HTR-8/SVneo (cell line): ENCODE measurements at regions not wholly inside any gene's neighbourhood (a gene's known extent, or its start where the extent isn't known, plus 50 kb on each side); places are given as distances from the start of the nearest gene placed in this dataset.

Experiments
- DNase-seq: peaks from one replicate; pipeline ENCODE4 v3.0.0; 2011; ENCODE audit warnings: low spot score, mixed read lengths; ENCODE audit not compliant: insufficient read length
- FAIRE-seq: peaks from 2 replicates; lab custom pipeline; 2011; peaks lifted over from hg19 to GRCh38; lab: Jason Lieb, UNC

DNA sequence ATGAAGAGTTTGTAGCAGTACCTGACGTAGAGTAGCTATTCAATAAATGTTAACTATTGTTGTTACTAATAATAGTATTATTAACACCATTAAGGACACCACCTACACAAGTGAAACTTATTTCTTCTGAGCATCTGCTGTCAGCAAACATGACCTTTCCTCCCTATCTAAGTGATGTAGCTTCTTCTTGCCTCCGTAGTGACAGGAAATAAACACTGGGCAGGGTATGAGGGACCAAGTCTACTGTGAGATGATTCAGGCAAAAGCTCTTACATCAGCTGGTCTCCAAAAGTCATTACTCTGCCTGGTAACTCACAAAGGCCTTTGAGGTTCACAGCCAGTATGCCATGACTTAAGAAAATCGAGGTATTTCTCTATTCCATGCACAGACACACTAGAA lies 750.5 kb downstream of the CPS1 start:
- no peak for FAIRE-seq
- no peak for DNase-seq
